GM23338 (cell line): ENCODE measurements at regions not wholly inside any gene's neighbourhood (a gene's known extent, or its start where the extent isn't known, plus 50 kb on each side); places are given as distances from the start of the nearest gene placed in this dataset.
"Not testable (repeated sequence)": the region's sequence is repeated elsewhere in the genome, so short reads cannot be mapped to it uniquely, and the experiment has no call there.

Source experiments
- ATAC-seq: fragments of 200-7000 bp; cut with Tn5 transposase; 3 replicates; pipeline ENCODE4 v1.9.1; 2020
- DNase-seq: peaks from one replicate; pipeline ENCODE4 v3.0.0-alpha.2; 2015; ENCODE audit warnings: low spot score
- H2AFZ ChIP-seq: fragments of 200-600 bp; sonication (generic); 2 replicates; pipeline ENCODE4 v1.8.0; 2016; ENCODE audit warnings: antibody characterized with exemption, mild to moderate bottlenecking, moderate library complexity
- H3F3A ChIP-seq: fragments of 200-600 bp; sonication (generic); replicated peaks from 2 replicates; pipeline ENCODE4 v1.8.0; 2017; ENCODE audit warnings: antibody characterized with exemption, mixed run types, low read depth
- H3K27ac ChIP-seq: fragments of 200-600 bp; sonication (generic); 2 replicates; pipeline ENCODE4 v1.6.1; 2016; ENCODE audit warnings: low read depth
- H3K27me3 ChIP-seq: fragments of 200-600 bp; sonication (generic); 2 replicates; pipeline ENCODE4 v1.8.0; 2016; ENCODE audit warnings: mild to moderate bottlenecking, mixed run types, moderate library complexity; ENCODE audit not compliant: insufficient read depth
- H3K36me3 ChIP-seq: fragments of 200-600 bp; sonication (generic); 2 replicates; pipeline ENCODE4 v1.8.0; 2016; ENCODE audit warnings: mild to moderate bottlenecking; ENCODE audit not compliant: insufficient read depth
- H3K4me1 ChIP-seq: fragments of 200-600 bp; sonication (generic); 2 replicates; pipeline ENCODE4 v1.8.0; 2016; ENCODE audit warnings: mild to moderate bottlenecking, moderate library complexity; ENCODE audit not compliant: insufficient read depth
- H3K4me2 ChIP-seq: fragments of 200-600 bp; sonication (generic); 2 replicates; pipeline ENCODE4 v1.7.1; 2017; ENCODE audit warnings: mixed run types
- H3K4me3 ChIP-seq: fragments of 200-600 bp; sonication (generic); 2 replicates; pipeline ENCODE4 v1.6.1; 2016; ENCODE audit warnings: mixed run types
- H3K79me2 ChIP-seq: fragments of 200-600 bp; sonication (generic); replicated peaks from 2 replicates; pipeline ENCODE4 v1.8.0; 2017; ENCODE audit warnings: mild to moderate bottlenecking; ENCODE audit not compliant: insufficient read depth
- H3K9me2 ChIP-seq: fragments of 200-600 bp; sonication (generic); 2 replicates; pipeline ENCODE4 v1.8.0; 2017; ENCODE audit not compliant: insufficient read depth
- H4K20me1 ChIP-seq: fragments of 200-600 bp; sonication (generic); replicated peaks from 2 replicates; pipeline ENCODE4 v1.8.0; 2017; ENCODE audit warnings: mild to moderate bottlenecking; ENCODE audit not compliant: insufficient read depth
- H3K27ac Mint-ChIP-seq: 2 replicates; pipeline ENCODE4 v1.8.0; 2020; ENCODE audit warnings: inconsistent platforms, mild to moderate bottlenecking, moderate library complexity, mixed read lengths
- H3K27me3 Mint-ChIP-seq: 3 replicates; pipeline ENCODE4 v1.8.0; 2022; ENCODE audit warnings: low read depth, mild to moderate bottlenecking, moderate library complexity, mixed read lengths, inconsistent platforms; ENCODE audit not compliant: insufficient read depth, poor library complexity
- H3K36me3 Mint-ChIP-seq: 3 replicates; pipeline ENCODE4 v1.8.0; 2021; ENCODE audit warnings: low read depth, mild to moderate bottlenecking, inconsistent platforms, moderate library complexity, mixed read lengths
- H3K4me1 Mint-ChIP-seq: 3 replicates; pipeline ENCODE4 v1.8.0; 2020; ENCODE audit warnings: mild to moderate bottlenecking, inconsistent platforms, mixed read lengths
- H3K4me3 Mint-ChIP-seq: 3 replicates; pipeline ENCODE4 v1.8.0; 2021; ENCODE audit warnings: moderate library complexity, mild to moderate bottlenecking, inconsistent platforms, mixed read lengths
- H3K9me3 Mint-ChIP-seq: 3 replicates; pipeline ENCODE4 v1.8.0; 2020; ENCODE audit warnings: moderate library complexity, mild to moderate bottlenecking, inconsistent platforms, mixed read lengths
- EZH2 ChIP-seq: fragments of 200-600 bp; sonication (generic); IDR thresholded peaks from one replicate; pipeline ENCODE4 v1.8.0; 2017; ENCODE audit warnings: antibody characterized with exemption, mild to moderate bottlenecking, low read depth; ENCODE audit not compliant: unreplicated experiment
- NANOG ChIP-seq: IDR thresholded peaks from 2 replicates; pipeline ENCODE4 v1.6.1; 2016; ENCODE audit warnings: antibody characterized with exemption, borderline replicate concordance
- POLR2AphosphoS5 ChIP-seq: IDR thresholded peaks from 2 replicates; pipeline ENCODE4 v1.6.1; 2016; ENCODE audit warnings: antibody characterized with exemption, low read depth
- REST ChIP-seq: IDR thresholded peaks from one replicate; pipeline ENCODE4 v1.6.1; 2018; ENCODE audit warnings: antibody characterized with exemption; ENCODE audit not compliant: unreplicated experiment
- STAT1 ChIP-seq: IDR thresholded peaks from one replicate; pipeline ENCODE4 v1.6.1; 2016; ENCODE audit warnings: antibody characterized with exemption; ENCODE audit not compliant: unreplicated experiment
- ZNF331 ChIP-seq: fragments of 250-450 bp; sonication (Bioruptor Pico); IDR thresholded peaks from 2 replicates; pipeline ENCODE4 v1.5.0; 2020; ENCODE audit warnings: low read depth, mild to moderate bottlenecking, moderate library complexity
- ZNF462 ChIP-seq: fragments of 250-450 bp; sonication (Bioruptor Pico); IDR thresholded peaks from 2 replicates; pipeline ENCODE4 v1.5.0; 2020; ENCODE audit warnings: mild to moderate bottlenecking, moderate library complexity

- TF ChIP-seq ZNF462 (CRISPR knock-in tag) (no peak), EZH2 (no peak), POLR2AphosphoS5 (no peak), NANOG (no peak)
Measured at GRCh38 chr10:10067644-10068043, 950.0 kb upstream of the CELF2 start (continued).

GRCh38 chr10:10074847-10075246, 942.8 kb upstream of the CELF2 start:
- not testable (repeated sequence) for H3K4me1 ChIP-seq, DNase-seq, H3K9me2 ChIP-seq, H3K27me3 Mint-ChIP-seq, H3K27me3 ChIP-seq, H3K36me3 ChIP-seq, ATAC-seq, H3K4me2 ChIP-seq, H4K20me1 ChIP-seq, H3K4me1 Mint-ChIP-seq, H3K27ac ChIP-seq, H3K27ac Mint-ChIP-seq, H3F3A ChIP-seq, H2AFZ ChIP-seq, H3K4me3 ChIP-seq, H3K4me3 Mint-ChIP-seq, H3K79me2 ChIP-seq
- Mint-ChIP-seq H3K36me3 (peaks cover 25% of the 10 kb centered on the region), H3K9me3 (peaks cover 41% of the 10 kb centered on the region)

- DNase-seq = no peak
- Histone ChIP-seq H3K79me2 (no peaks in the 10 kb centered on the region), H2AFZ (no peak overlapping the region), H3K4me1 (no peaks in the 10 kb centered on the region), H3K9me2 (peaks cover 21% of the 10 kb centered on the region), H3K36me3 (peaks cover 5% of the 10 kb centered on the region; the same call in 1 of the 2 replicates), H3K27me3 (no peaks in the 10 kb centered on the region), H3F3A (no peaks in the 10 kb centered on the region), H3K27ac (no peak overlapping the region), H3K4me2 (no peak overlapping the region), H3K4me3 (no peak overlapping the region), H4K20me1 (no peaks in the 10 kb centered on the region)
- Mint-ChIP-seq H3K9me3 (peaks cover 33% of the 10 kb centered on the region), H3K27me3 (no peaks in the 10 kb centered on the region), H3K4me1 (no peaks in the 10 kb centered on the region), H3K36me3 (peaks cover 25% of the 10 kb centered on the region), H3K27ac (no peak overlapping the region), H3K4me3 (no peak overlapping the region)
- no peak for ATAC-seq
- TF ChIP-seq ZNF331 (CRISPR knock-in tag) (no peak), STAT1 (no peak), EZH2 (no peak), REST (no peak)
Measured at GRCh38 chr10:10078446-10078845, 939.2 kb upstream of the CELF2 start.
